A673 (cell line): ENCODE measurements at regions not wholly inside any gene's neighbourhood (a gene's known extent, or its start where the extent isn't known, plus 50 kb on each side); places are given as distances from the start of the nearest gene placed in this dataset.

Experiments used
- BruUV-seq: library from RNA; stranded (reverse); fragments of 400-500 nt; replicated peaks from 2 replicates; lab custom pipeline; 2021; lab: Mats Ljungman, UMichigan
- CTCF ChIA-PET: fragments of 300-600 bp; sonication (Branson Sonifier 250); formaldehyde crosslinking; loops from one replicate; lab custom pipeline; 2022; ENCODE audit warnings: antibody characterized with exemption; lab: Charles Lee
- POLR2A ChIA-PET: fragments of 300-600 bp; sonication (Branson Sonifier 250); formaldehyde crosslinking; loops from one replicate; lab custom pipeline; 2022; ENCODE audit warnings: antibody characterized with exemption; ENCODE audit not compliant: low non-redundant PET; lab: Charles Lee
- DNase-seq: peaks from one replicate; pipeline ENCODE4 v3.0.0-alpha.2; 2015; ENCODE audit warnings: low spot score
- H3K27ac ChIP-seq: fragments of 200-600 bp; sonication (generic); 2 replicates; pipeline ENCODE4 v1.5.1; 2016; ENCODE audit warnings: mixed run types, low read depth, mild to moderate bottlenecking, mixed read lengths, antibody characterized with exemption, low read length; ENCODE audit not compliant: poor library complexity, severe bottlenecking
- H3K27me3 ChIP-seq: fragments of 200-600 bp; sonication (generic); replicated peaks from 2 replicates; pipeline ENCODE4 v1.6.1; 2017; ENCODE audit warnings: mixed run types, low read depth, mild to moderate bottlenecking, mixed read lengths, antibody characterized with exemption, low read length; ENCODE audit not compliant: insufficient read depth, poor library complexity
- H3K36me3 ChIP-seq: fragments of 200-600 bp; sonication (generic); 2 replicates; pipeline ENCODE4 v1.6.1; 2016; ENCODE audit warnings: mixed run types, mild to moderate bottlenecking, mixed read lengths, antibody characterized with exemption, low read length; ENCODE audit not compliant: insufficient read depth, poor library complexity, severe bottlenecking
- H3K4me1 ChIP-seq: fragments of 200-600 bp; sonication (generic); 2 replicates; pipeline ENCODE4 v1.6.1; 2017; ENCODE audit warnings: mixed run types, mild to moderate bottlenecking, mixed read lengths, antibody characterized with exemption, low read length; ENCODE audit not compliant: insufficient read depth, poor library complexity, severe bottlenecking
- H3K4me3 ChIP-seq: fragments of 200-600 bp; sonication (generic); 2 replicates; pipeline ENCODE4 v1.5.1; 2016; ENCODE audit warnings: low read depth, mixed run types, mild to moderate bottlenecking, mixed read lengths, low read length; ENCODE audit not compliant: poor library complexity, severe bottlenecking
- H3K9me3 ChIP-seq: fragments of 200-600 bp; sonication (generic); 2 replicates; pipeline ENCODE4 v1.6.1; 2016; ENCODE audit warnings: mixed run types, low read depth, mild to moderate bottlenecking, mixed read lengths, antibody characterized with exemption, low read length; ENCODE audit not compliant: poor library complexity, severe bottlenecking
- EZH2 ChIP-seq: fragments of 200-600 bp; sonication (generic); IDR thresholded peaks from 2 replicates; pipeline ENCODE4 v1.6.1; 2017; ENCODE audit warnings: borderline replicate concordance, low read depth, mild to moderate bottlenecking, mixed read lengths, antibody characterized with exemption, low read length; ENCODE audit not compliant: poor library complexity, severe bottlenecking
- intact Hi-C: fragments of 100-400 bp; cut with micrococcal nuclease; formaldehyde crosslinking; loops from one replicate; pipeline ENCODE4 v1.10.0; 2022; ENCODE audit not compliant: unreplicated experiment
- TF ChIP-seq, protein P1 (sequence below): fragments of 300-800, 200-600 bp; sonication (generic); conservative IDR thresholded peaks from 2 replicates; pipeline ENCODE4 v1.5.1; 2017; ENCODE audit warnings: low read depth, mild to moderate bottlenecking, antibody characterized with exemption, low read length, moderate library complexity, mixed read lengths

DNA sequence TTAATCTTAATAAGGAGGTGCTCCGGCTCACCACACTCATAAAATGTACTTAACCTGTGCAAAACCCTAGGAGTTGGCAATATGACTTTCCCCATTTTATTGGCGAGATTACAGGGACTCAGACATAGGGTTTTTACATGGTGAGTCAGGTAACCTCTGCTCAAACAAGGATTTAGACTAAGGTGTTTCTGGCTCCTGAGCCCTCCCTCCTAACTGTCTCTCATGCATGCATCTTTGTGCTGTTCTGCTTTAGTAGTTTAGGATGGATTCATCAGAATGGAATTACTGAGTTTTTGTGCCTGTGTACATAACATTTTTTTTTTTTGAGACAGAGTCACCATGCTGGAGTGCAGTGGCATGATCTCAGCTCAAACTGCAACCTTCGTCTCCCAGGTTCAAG is 993.3 kb upstream of the TMEM132C start:
- BruUV-seq = no TSS peak
- POLR2A ChIA-PET = no interaction called here
- CTCF ChIA-PET = no interaction called here
- no peak for DNase-seq
- H3K27ac ChIP-seq = no peak overlapping the region
- intact Hi-C loops = no loop called here
- H3K9me3 ChIP-seq = no peaks in the 10 kb centered on the region
- H3K27me3 ChIP-seq = no peaks in the 10 kb centered on the region
- no peak for TF ChIP-seq EZH2
- TF ChIP-seq, protein P1, sequence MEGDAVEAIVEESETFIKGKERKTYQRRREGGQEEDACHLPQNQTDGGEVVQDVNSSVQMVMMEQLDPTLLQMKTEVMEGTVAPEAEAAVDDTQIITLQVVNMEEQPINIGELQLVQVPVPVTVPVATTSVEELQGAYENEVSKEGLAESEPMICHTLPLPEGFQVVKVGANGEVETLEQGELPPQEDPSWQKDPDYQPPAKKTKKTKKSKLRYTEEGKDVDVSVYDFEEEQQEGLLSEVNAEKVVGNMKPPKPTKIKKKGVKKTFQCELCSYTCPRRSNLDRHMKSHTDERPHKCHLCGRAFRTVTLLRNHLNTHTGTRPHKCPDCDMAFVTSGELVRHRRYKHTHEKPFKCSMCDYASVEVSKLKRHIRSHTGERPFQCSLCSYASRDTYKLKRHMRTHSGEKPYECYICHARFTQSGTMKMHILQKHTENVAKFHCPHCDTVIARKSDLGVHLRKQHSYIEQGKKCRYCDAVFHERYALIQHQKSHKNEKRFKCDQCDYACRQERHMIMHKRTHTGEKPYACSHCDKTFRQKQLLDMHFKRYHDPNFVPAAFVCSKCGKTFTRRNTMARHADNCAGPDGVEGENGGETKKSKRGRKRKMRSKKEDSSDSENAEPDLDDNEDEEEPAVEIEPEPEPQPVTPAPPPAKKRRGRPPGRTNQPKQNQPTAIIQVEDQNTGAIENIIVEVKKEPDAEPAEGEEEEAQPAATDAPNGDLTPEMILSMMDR = no peak
- no peaks in the 10 kb centered on the region for H3K36me3 ChIP-seq
- no peak overlapping the region for H3K4me3 ChIP-seq
- H3K4me1 ChIP-seq = peaks cover 8% of the 10 kb centered on the region

DNA sequence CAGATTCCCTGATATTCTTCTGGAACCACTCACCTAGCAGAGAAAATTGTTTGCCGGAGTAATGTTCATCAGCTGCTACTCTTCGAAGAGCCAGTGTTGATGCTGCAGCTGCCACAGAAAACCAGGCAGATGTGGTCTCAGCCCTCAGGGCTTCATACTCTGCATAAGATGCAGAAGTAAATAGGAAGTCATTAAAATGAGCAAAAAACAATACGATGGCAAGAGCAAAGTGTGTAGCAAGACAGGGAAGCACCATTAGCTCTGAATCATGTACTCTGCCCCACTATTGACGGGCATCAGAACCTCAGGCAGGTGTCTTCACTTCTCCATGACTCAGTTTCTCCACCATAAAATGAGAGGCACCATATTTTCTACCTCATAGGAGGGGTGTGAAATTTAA is 991.6 kb upstream of the TMEM132C start:
- DNase-seq = no peak
- intact Hi-C loops = no loop called here
- Histone ChIP-seq H3K4me3 (no peak overlapping the region), H3K27ac (no peak overlapping the region), H3K4me1 (peaks cover 8% of the 10 kb centered on the region), H3K36me3 (no peaks in the 10 kb centered on the region), H3K9me3 (no peaks in the 10 kb centered on the region), H3K27me3 (no peaks in the 10 kb centered on the region)
- CTCF ChIA-PET = no interaction called here
- no peak for TF ChIP-seq EZH2
- TF ChIP-seq, protein P1 = no peak
- POLR2A ChIA-PET = no interaction called here
- BruUV-seq = no TSS peak

DNA sequence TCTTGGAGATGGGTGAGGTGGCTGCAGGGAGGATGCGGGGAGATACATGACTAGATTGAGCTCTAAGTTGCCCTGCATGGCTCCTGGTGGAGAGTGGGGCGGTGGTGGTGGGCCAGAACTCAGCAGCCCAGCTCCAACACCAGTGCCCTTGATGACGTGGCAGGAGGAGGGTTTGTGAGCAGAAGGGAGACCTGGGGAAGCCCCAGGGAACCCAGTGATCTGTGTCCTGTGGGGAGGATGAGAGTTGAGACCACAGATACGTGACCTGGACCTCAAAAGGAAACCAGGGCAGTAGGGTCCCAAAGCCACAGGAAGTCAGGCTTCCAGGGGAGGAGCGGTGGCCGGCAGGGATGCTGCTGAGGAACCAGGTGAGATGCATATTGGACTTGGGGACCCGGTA is 989.1 kb upstream of the TMEM132C start:
- no peak for DNase-seq
- CTCF ChIA-PET = no interaction called here
- Histone ChIP-seq H3K4me3 (no peak overlapping the region), H3K27me3 (no peaks in the 10 kb centered on the region), H3K36me3 (no peaks in the 10 kb centered on the region), H3K4me1 (peaks cover 17% of the 10 kb centered on the region), H3K9me3 (no peaks in the 10 kb centered on the region), H3K27ac (no peak overlapping the region)
- TF ChIP-seq, protein P1 = no peak
- TF ChIP-seq EZH2 = no peak
- POLR2A ChIA-PET = no interaction called here
- no TSS peak for BruUV-seq
- intact Hi-C loops = no loop called here
